Osteocyte (in vitro differentiated cells): ENCODE measurements at regions not wholly inside any gene's neighbourhood (a gene's known extent, or its start where the extent isn't known, plus 50 kb on each side); places are given as distances from the start of the nearest gene placed in this dataset.

Experiments
- DNase-seq: peaks from one replicate; pipeline ENCODE4 v3.0.0; 2021; ENCODE audit warnings: mixed read lengths; ENCODE audit not compliant: unreplicated experiment; ENCODE audit errors: extremely low spot score
- H3K27ac Mint-ChIP-seq: one replicate; pipeline ENCODE4 v1.8.0; 2021; ENCODE audit warnings: mild to moderate bottlenecking, mixed read lengths; ENCODE audit not compliant: unreplicated experiment
- H3K27me3 Mint-ChIP-seq: one replicate; pipeline ENCODE4 v1.8.0; 2021; ENCODE audit warnings: mixed read lengths; ENCODE audit not compliant: unreplicated experiment
- H3K36me3 Mint-ChIP-seq: one replicate; pipeline ENCODE4 v1.8.0; 2021; ENCODE audit warnings: mixed read lengths; ENCODE audit not compliant: unreplicated experiment
- H3K4me1 Mint-ChIP-seq: one replicate; pipeline ENCODE4 v1.8.0; 2021; ENCODE audit warnings: mixed read lengths; ENCODE audit not compliant: unreplicated experiment
- H3K4me3 Mint-ChIP-seq: one replicate; pipeline ENCODE4 v1.8.0; 2021; ENCODE audit warnings: mild to moderate bottlenecking, moderate library complexity, mixed read lengths; ENCODE audit not compliant: unreplicated experiment
- H3K9me3 Mint-ChIP-seq: one replicate; pipeline ENCODE4 v1.8.0; 2021; ENCODE audit warnings: mixed read lengths; ENCODE audit not compliant: unreplicated experiment
- CTCF ChIP-seq: fragments of 200-600 bp; sonication (generic); IDR thresholded peaks from 2 replicates; pipeline ENCODE4 v1.5.0; 2021; ENCODE audit warnings: antibody characterized with exemption, mild to moderate bottlenecking, moderate library complexity

- Mint-ChIP-seq H3K36me3 (peaks cover 46% of the 10 kb centered on the region), H3K4me3 (no peak overlapping the region), H3K9me3 (peaks cover 3% of the 10 kb centered on the region), H3K27me3 (no peaks in the 10 kb centered on the region), H3K4me1 (peaks cover 2% of the 10 kb centered on the region), H3K27ac (no peak overlapping the region)
- no peak for TF ChIP-seq CTCF
- DNase-seq = no peak
Measured at GRCh38 chr22:25482091-25482760, 82.2 kb upstream of the GRK3 start.

DNA sequence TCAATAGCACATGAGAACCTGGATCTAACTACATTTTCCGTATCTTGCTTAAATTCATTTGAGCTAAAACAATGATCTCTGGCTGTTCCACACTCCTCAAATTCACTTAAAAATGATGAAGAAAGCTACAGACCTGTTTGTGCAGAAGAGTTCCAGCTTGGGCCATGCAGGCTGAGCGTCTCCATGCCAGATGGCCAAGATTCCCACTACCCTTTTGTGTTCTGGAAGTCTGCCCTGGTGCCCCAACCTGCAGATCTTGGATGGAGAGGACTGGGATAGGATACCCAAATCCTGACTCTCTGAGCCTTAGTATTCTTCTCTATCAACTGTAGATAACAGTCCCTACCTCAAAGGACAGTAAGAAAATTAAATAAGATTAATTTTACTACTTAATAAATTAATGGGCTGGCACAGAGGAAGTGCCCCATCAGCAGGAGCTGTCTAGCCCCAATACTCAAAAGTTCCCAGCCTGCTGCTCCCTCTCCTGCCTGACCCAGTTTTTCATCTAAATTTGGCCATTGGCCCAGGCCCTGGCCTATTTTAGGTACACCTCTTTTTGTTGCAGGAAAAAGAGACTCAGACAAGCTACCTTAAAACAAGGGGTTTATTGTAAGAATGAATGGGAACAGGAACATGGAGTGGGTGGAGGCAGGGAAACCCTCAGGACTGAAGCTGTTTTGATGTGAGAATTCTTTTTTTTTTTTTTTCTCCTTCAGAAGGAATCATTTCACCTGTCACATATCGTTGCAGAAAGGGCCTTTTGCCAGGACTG is 81.4 kb upstream of the GRK3 start:
- DNase-seq = no peak
- Mint-ChIP-seq H3K9me3 (no peaks in the 10 kb centered on the region), H3K36me3 (peaks cover 40% of the 10 kb centered on the region), H3K27me3 (no peaks in the 10 kb centered on the region), H3K4me3 (no peak overlapping the region), H3K4me1 (peaks cover 3% of the 10 kb centered on the region), H3K27ac (no peak overlapping the region)
- TF ChIP-seq CTCF = no peak

- Mint-ChIP-seq H3K4me1 (peaks cover 12% of the 10 kb centered on the region), H3K36me3 (peaks cover 40% of the 10 kb centered on the region), H3K27me3 (no peaks in the 10 kb centered on the region), H3K9me3 (no peaks in the 10 kb centered on the region), H3K27ac (no peak overlapping the region), H3K4me3 (no peak overlapping the region)
- TF ChIP-seq CTCF = no peak
- DNase-seq = no peak
Measured at GRCh38 chr22:25483931-25484330, 80.5 kb upstream of the GRK3 start.

GRCh38 chr22:25484521-25485315 is 79.8 kb upstream of the GRK3 start:
- Mint-ChIP-seq H3K4me3 (no peak overlapping the region), H3K27me3 (no peaks in the 10 kb centered on the region), H3K4me1 (peaks cover 16% of the 10 kb centered on the region), H3K9me3 (no peaks in the 10 kb centered on the region), H3K36me3 (peaks cover 40% of the 10 kb centered on the region), H3K27ac (no peak overlapping the region)
- no peak for TF ChIP-seq CTCF
- no peak for DNase-seq
